Urinary bladder (tissue), 3 donors: ENCODE measurements at regions not wholly inside any gene's neighbourhood (a gene's known extent, or its start where the extent isn't known, plus 50 kb on each side); places are given as distances from the start of the nearest gene placed in this dataset.

ENCODE experiments used
- DNase-seq: peaks from one replicate; pipeline ENCODE4 v3.0.0-alpha.2; 2015; ENCODE audit errors: extremely low spot score
- H3K27ac ChIP-seq: one replicate; pipeline ENCODE4 v1.5.1; 2013; ENCODE audit warnings: low read depth, mild to moderate bottlenecking, moderate library complexity
- H3K36me3 ChIP-seq: one replicate; pipeline ENCODE4 v1.6.1; 2013; ENCODE audit warnings: mild to moderate bottlenecking, moderate library complexity; ENCODE audit not compliant: insufficient read depth
- H3K4me1 ChIP-seq: one replicate; pipeline ENCODE4 v1.6.1; 2013; ENCODE audit warnings: mild to moderate bottlenecking, moderate library complexity; ENCODE audit not compliant: insufficient read depth
- H3K4me3 ChIP-seq: one replicate; pipeline ENCODE4 v1.5.1; 2013; ENCODE audit warnings: low read depth, low read length
- WGBS: extraction: QIAGEN DNeasy Blood & Tissue Kit; methylation state at CpG from one replicate; pipeline ENCODE4 v1.1.7; 2013; 5-methylcytosine and 5-hydroxymethylcytosine counted together
- donor health status: healthy with polysubstance abuse.
- donor health status: healthy.

- DNase-seq: no peak
- WGBS: 76% methylated on average over 5 of the region's 5 CpGs
- Histone ChIP-seq H3K4me1 (no peaks in the 10 kb centered on the region), H3K36me3 (no peaks in the 10 kb centered on the region), H3K4me3 (no peak overlapping the region), H3K27ac (no peak overlapping the region)
Measured at GRCh38 chr10:117721873-117722272, 179.3 kb downstream of the EMX2 start.

GRCh38 chr10:117723343-117723742 is 180.8 kb downstream of the EMX2 start:
- 76% methylated on average over 4 of the region's 4 CpGs for WGBS
- DNase-seq: no peak

GRCh38 chr10:117725993-117726392 is 183.4 kb downstream of the EMX2 start:
- no peak overlapping the region for H3K27ac ChIP-seq
- DNase-seq: no peak
- H3K4me3 ChIP-seq: no peak overlapping the region
- H3K4me1 ChIP-seq: no peaks in the 10 kb centered on the region
- WGBS: 72% methylated on average over 3 of the region's 3 CpGs
- no peaks in the 10 kb centered on the region for H3K36me3 ChIP-seq

More at GRCh38 chr10:117723343-117723742, 180.8 kb downstream of the EMX2 start:
- H3K36me3 ChIP-seq: no peaks in the 10 kb centered on the region
- H3K4me3 ChIP-seq: no peak overlapping the region
- H3K27ac ChIP-seq: no peak overlapping the region
- no peaks in the 10 kb centered on the region for H3K4me1 ChIP-seq

- Histone ChIP-seq H3K36me3 (no peaks in the 10 kb centered on the region), H3K4me1 (no peaks in the 10 kb centered on the region), H3K27ac (no peak overlapping the region), H3K4me3 (no peak overlapping the region)
- no peak for DNase-seq
- WGBS: 53% methylated on average over 2 of the region's 2 CpGs
Measured at GRCh38 chr10:117726596-117727295, 184.2 kb downstream of the EMX2 start.

- DNase-seq: no peak
- WGBS: 73% methylated on average over 4 of the region's 4 CpGs
- no peak overlapping the region for H3K27ac ChIP-seq
- H3K4me3 ChIP-seq: no peak overlapping the region
- H3K4me1 ChIP-seq: no peaks in the 10 kb centered on the region
- H3K36me3 ChIP-seq: no peaks in the 10 kb centered on the region
Measured at GRCh38 chr10:117727421-117727820, 184.9 kb downstream of the EMX2 start.

GRCh38 chr10:117728087-117728486 is 185.5 kb downstream of the EMX2 start:
- DNase-seq: no peak
- no peaks in the 10 kb centered on the region for H3K36me3 ChIP-seq
- H3K4me3 ChIP-seq: no peak overlapping the region
- H3K27ac ChIP-seq: no peak overlapping the region
- H3K4me1 ChIP-seq: no peaks in the 10 kb centered on the region

- DNase-seq: no peak
- Histone ChIP-seq H3K4me3 (no peak overlapping the region), H3K27ac (no peak overlapping the region), H3K4me1 (no peaks in the 10 kb centered on the region), H3K36me3 (no peaks in the 10 kb centered on the region)
- 88% methylated on average over 4 of the region's 4 CpGs for WGBS
Measured at GRCh38 chr10:117729156-117729555, 186.6 kb downstream of the EMX2 start.

- Histone ChIP-seq H3K36me3 (no peaks in the 10 kb centered on the region), H3K4me1 (no peaks in the 10 kb centered on the region), H3K27ac (no peak overlapping the region), H3K4me3 (no peak overlapping the region)
- DNase-seq: no peak
- WGBS: 54% methylated on average over 17 of the region's 17 CpGs
Measured at GRCh38 chr10:117731121-117731791, 188.7 kb downstream of the EMX2 start.

- 6% methylated on average over 48 of the region's 48 CpGs for WGBS
- DNase-seq: no peak
- H3K36me3 ChIP-seq: no peaks in the 10 kb centered on the region
- H3K27ac ChIP-seq: no peak overlapping the region
- H3K4me3 ChIP-seq: no peak overlapping the region
- no peaks in the 10 kb centered on the region for H3K4me1 ChIP-seq
Measured at GRCh38 chr10:117734731-117735405, 192.3 kb downstream of the EMX2 start.

GRCh38 chr10:117736655-117737054 is 194.1 kb downstream of the EMX2 start:
- no peaks in the 10 kb centered on the region for H3K36me3 ChIP-seq
- no peaks in the 10 kb centered on the region for H3K4me1 ChIP-seq
- WGBS: 70% methylated on average over 7 of the region's 7 CpGs
- no peak overlapping the region for H3K27ac ChIP-seq
- no peak overlapping the region for H3K4me3 ChIP-seq
- DNase-seq: no peak

GRCh38 chr10:117740088-117740487 is 197.5 kb downstream of the EMX2 start:
- DNase-seq: no peak
- Histone ChIP-seq H3K27ac (no peak overlapping the region), H3K4me3 (no peak overlapping the region), H3K36me3 (no peaks in the 10 kb centered on the region), H3K4me1 (no peaks in the 10 kb centered on the region)
- WGBS: 94% methylated on average over 1 of the region's 1 CpG

GRCh38 chr10:117740691-117741222 is 198.2 kb downstream of the EMX2 start:
- Histone ChIP-seq H3K27ac (no peak overlapping the region), H3K4me3 (no peak overlapping the region), H3K4me1 (no peaks in the 10 kb centered on the region), H3K36me3 (no peaks in the 10 kb centered on the region)
- WGBS: 58% methylated on average over 6 of the region's 6 CpGs
- DNase-seq: no peak

GRCh38 chr10:117741524-117741923 is 199.0 kb downstream of the EMX2 start:
- Histone ChIP-seq H3K4me3 (no peak overlapping the region), H3K4me1 (no peaks in the 10 kb centered on the region), H3K36me3 (no peaks in the 10 kb centered on the region), H3K27ac (no peak overlapping the region)
- WGBS: 85% methylated on average over 4 of the region's 4 CpGs
- DNase-seq: no peak

GRCh38 chr10:117743509-117743908 is 201.0 kb downstream of the EMX2 start:
- WGBS: 67% methylated on average over 7 of the region's 7 CpGs
- no peaks in the 10 kb centered on the region for H3K4me1 ChIP-seq

More at GRCh38 chr10:117743509-117743908, 201.0 kb downstream of the EMX2 start:
- DNase-seq: no peak
- no peaks in the 10 kb centered on the region for H3K36me3 ChIP-seq
- no peak overlapping the region for H3K4me3 ChIP-seq
- no peak overlapping the region for H3K27ac ChIP-seq
